ENCODE measurements at regions not wholly inside any gene's neighbourhood (a gene's known extent, or its start where the extent isn't known, plus 50 kb on each side); places are given as distances from the start of the nearest gene placed in this dataset.

DNA sequence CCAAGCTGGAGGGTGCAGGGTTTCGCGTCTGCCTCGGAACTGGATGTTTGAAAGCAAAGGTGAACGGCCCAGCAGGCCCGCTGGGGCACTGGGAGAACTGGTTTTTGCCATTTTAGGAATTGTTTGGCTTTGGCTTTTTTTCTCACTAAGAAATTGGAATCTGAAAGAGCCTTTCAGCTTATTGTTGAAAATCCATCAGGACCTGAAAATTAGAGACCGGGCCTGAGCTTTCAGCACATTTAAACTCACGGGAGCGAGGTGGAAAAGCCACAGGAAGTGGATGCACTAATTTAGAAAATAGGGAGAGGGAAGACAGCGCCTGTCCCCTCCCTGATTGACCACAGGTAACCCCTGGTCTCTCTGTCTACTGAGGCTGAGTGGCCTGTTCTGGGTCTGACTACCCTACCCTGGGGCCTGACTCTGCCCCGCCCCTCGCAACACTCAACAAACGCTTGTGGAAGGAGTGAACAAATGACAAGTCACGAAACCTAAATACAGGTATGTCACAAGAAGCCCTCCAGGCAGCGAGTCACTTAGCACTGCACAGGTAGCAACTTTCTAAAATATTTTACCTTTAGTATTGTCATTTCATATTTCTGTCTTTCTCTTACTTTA is 100.3 kb upstream of the MBOAT2 start:
- DNase-seq, result no peak

DNA sequence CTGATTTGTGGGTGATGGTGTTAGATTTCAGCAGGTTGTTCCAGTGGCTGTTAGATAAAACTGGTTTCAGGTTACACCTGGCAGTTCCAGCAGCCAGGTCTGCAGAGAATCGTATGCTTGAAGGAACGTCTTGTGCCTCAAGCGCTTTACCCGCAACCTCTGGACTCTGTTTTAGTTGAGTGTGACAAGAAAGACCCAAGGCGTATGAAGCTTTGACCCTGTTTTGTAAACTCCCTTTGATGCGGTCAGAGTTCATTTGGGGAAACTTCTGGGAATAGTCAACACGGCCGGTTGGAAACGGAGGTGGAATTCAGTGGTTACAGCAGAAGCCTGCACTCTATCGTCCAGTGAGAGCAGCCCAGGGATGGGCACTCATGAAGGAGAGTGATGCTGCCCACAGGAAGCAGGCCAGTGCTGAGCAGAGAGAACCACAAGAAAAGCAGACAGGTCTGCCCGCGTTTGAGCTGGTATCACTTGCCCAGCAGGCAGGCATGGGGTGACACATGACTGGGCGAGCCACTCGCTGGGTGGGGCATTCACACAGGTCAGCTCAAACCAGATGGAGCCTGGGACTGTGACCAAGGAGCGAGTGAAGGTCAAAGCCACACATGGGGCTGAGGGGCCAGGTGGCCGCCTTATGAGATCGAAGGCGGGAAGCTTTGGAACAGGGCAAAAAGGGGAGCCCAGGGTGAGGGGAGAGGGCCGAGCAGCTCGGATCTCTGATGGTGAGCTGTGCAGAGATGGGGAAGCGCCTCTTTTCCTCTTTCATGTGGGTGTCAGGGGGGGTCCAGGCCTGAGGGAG is 99.6 kb upstream of the MBOAT2 start:
- no peak for DNase-seq

DNA sequence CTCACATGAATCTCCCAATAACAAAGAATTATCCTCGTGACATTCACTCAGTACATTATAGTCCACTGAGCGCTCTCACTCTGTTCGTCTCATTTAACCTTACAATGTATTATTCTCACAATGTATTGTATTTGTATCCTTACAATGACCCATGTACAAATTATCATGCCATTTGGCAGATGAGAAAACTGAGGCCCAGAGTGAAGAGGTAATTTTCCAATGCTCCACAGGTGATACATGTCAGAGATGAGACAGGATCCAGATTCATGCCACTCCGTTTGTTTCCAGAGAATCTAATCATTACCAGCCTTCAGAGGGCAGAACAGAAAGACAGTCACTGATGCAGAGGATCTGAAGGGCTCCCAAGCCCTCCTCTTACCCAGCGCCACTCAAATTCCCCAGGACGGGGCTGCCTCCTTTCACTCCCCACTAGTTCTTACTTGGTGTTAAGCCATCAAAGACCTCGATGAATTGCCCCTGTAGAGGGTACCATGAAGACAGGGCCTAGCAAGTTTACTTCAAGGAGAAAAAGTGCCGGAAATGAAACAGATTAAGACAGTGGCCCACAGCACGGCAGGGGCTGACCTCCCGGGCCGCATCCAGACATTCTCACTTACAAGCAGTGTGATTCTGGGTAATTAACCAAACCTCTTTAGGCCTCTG is 98.4 kb upstream of the MBOAT2 start:
- no peak for DNase-seq

DNA sequence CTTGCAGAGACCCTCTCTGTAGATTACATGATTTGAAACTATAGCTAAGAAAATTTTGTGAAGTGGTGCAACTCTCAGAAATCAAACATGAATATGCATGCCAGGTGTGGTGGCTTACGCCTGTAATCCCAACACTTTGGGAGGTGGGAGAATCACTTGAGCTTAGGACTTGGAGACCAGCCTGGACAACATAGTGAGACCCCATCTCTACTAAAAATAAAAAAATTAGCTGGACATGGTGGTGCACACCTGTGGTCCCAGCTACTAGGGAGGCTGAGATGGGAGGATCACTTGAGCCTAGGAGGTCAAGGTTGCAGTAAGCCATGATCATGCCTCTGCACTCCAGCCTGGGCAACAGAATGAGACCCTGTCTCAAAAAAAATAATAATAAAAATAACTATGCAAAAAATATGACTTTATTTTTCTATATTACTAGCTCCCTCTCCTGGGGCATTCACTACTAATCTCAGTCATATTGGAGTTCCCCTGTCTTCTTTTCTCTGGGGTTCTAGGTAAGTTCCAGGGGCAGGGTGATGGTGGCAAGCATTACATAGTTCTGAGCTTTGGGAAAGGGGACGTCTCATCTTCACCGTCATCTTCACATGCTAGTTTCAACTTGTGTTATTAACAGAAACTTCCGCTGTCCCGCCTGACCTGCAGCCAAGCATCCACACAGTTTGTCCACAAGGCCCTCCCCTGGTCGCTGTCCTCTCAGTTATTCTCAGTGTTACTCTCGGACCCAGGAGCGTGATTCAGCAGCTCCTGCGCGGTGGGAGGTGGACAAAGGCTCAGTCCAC is 96.8 kb upstream of the MBOAT2 start:
- DNase-seq, result no peak

DNA sequence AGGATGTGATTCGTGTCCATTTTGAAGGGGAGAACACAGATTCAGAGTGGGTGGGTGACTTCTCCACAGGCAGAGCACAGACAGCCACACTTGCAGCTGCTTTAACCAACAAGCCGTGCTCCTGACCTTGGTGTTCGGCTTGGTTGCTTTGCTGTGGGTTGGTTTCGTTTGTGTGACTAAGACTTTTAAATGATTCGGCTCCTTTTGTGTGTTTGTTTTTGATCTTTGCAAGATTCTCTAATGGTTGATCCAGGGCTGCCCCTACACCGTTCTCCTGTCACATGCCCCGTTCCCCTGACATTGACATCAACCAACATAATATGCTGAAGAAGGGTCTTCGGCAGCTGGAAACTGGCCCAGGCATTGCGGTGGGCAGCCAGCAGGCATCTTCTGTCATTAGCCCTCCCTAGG is 95.9 kb upstream of the MBOAT2 start:
- DNase-seq, result no peak

DNA sequence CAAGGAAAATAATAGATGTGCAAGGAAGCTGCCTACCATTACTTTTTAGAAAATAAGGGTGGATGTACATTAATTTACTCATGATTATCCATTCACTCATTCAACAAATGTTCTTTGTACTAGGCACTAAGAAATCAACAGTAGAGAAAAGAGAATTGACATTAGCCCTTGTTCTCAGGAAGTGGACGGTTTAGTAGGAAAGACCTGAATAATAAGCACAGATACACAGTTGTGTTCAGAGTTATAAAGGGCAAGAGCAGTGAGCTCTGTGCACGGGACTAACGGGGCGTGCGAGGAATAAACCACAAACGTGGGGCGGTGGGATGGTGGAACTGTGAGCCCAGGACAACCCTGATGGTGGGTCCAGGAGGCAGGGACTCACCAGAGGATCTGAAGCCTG is 94.4 kb upstream of the MBOAT2 start:
- DNase-seq, result no peak

DNA sequence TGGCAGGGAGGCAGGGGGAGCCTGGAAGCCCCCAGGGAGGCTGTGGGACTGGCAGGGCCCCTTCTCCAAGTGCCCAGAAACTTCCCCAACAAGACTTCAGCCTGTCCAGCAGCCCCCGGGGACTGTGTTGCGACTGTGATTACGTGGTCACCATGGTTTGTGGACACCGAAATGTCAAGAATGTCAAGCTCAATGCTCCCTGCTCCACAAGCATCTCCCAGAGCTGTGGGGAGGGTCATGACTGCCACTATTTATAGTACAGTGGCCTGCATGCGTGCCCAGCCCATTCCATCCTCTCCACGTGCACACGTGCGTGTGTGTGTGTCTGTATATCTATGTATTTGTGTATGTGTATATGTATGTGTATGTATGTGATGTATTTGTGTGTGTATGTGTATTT is 93.8 kb upstream of the MBOAT2 start:
- no peak for DNase-seq

DNA sequence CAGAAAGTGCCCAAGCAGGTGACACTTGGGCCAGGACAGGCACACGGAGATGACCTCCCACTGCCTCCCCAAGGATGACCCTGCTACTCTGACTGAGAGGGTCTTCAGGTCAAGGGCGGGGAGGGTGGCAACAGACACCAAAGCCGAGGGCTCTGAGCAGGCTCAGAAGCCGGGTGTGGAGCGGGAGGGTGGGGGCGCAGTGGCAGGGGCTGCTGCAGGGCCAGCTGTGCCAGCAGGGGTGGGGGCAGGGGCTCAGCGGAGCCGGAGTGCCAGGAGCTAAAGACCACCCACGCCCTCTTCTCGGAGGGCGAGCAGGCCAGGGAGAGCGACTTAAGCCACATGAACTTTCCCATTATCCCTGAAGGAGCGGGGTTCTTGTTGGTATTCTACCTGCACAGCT is 93.3 kb upstream of the MBOAT2 start:
- DNase-seq, result no peak

DNA sequence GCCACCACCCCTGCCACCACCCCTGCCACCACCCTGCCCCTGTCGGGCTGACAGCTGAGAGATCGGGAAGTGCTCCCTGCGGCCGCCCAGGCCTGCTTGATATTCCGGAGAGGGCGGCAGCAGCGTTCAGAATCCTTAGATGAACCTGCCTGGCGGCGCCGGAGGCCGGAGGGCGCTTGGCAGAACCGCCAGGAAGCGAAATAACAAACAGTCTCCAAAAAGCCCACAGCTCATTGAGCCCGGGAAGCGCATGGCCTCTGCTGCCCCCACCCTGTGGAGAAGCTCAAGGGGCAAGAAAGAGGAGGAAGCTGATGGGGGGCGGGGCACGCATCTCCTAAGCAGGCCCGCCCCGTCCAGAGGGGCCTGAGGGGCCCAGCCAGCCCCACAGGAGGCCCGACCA is 92.2 kb upstream of the MBOAT2 start:
- no peak for DNase-seq

DNA sequence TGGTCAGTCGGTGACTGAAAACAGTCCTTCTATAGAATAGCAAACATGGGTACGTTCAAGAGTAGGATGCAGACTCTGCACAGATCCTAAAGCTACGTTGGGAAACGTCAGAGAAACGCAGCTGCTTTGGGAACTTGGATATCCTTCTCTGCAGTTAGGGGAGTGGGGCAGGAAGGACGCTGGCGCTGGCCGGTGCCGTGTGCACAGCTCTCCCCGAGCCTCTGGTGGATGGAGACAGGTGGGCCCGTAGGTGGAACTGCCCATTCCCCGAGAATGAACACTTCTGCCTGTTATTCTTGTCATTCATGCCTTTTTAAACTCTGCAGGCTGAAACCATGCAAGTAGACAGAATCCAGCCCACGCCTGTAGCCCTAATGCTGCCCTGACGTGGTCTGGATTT is 91.7 kb upstream of the MBOAT2 start:
- DNase-seq, result no peak

DNA sequence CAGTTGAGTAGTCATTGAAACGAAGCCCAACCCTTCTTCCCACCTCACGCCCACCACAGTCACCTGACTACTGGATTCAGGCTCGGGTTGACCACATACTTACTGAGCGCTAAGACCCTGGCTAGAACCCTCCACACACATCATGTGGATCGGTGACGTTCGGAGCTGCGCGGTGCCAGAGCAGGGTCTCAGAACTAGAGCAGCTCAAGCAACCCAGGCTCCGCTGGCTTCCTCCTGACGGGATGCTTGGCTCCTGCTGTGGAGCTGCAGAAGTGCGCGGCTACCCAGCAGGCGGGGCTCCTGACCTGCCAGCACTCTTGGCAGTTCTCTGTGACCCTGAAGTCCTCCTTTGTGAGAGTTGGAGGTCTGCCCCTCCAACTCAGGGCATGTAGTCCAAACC is 90.6 kb upstream of the MBOAT2 start:
- DNase-seq, result no peak

DNA sequence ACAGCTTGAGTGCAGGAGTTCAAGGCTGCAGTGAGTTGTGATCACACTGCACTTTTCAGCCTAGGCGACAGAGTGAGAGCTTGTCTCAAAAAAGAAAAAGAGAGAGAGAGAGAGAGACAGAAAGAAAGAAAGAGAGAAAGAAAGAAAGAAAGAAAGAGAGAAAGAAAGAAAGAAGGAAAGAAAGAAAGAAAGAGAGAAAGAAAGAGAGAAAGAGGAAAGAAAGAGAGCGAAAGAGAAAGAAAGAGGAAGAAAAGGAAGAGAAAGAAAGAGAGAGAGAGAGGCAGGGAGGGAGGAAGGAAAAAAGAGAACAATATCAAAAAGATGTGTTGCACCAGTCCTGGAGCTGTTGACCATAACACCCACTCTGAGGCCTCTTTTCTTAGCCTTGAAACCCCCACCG is 89.8 kb upstream of the MBOAT2 start:
- DNase-seq, result no peak

DNA sequence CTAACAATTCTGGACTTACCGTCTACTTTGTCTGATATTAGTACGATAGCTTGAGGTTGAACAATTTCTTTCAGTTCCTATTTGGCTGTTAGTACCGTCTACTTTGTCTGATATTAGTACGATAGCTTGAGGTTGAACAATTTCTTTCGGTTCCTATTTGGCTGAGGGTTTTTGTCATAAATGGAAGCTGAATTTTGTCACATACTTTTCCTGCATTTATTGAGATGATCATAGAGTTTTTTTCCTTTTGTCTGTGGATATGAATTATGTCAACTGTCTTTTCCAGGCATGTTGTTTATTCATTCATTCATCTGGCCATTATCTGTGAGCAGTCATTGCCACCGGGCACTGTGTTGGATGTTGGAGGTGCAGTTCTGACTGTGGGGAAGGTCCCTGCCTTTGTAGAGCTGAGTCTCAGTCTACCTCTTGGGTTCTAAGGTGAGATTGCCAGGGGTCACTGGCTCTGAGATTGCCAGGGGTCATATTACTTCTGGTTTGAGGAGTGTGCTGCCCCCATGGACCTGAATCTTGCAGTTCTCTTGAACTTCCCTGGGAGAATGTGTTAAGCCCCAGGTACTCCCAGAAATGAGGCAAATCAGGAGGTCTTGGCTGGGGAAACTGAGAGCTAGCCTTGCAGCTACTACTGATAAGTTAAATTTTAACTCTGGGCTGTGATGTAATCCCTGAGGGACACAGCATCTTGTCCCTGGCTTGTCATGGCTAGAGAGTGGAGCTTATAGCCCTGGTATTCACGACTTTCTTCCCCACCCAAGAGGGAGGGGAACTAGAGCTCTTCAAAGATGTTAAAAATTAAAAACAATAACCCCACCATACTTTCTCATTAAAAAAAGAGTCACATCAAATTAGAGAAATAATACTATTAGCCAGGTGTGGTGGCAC is 89.1 kb upstream of the MBOAT2 start:
- no peak for DNase-seq

DNA sequence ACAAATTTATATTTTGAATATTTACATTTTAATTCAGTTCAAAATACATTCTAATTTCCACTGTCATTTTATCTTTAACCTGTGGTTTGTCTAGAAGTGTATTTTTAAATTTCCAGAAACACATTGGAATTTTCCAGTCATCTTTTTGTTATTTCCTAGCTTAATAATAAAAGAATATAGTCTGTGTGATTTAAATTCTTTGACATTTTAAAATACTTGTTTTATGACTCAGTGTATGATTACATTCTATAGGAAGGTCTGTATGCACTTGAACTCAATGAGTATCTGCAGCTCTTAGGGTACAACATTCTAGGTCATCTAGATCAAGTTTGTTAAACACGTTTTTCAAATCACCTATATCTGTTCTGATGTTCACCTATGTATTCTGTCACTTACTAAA is 88.3 kb upstream of the MBOAT2 start:
- no peak for DNase-seq

DNA sequence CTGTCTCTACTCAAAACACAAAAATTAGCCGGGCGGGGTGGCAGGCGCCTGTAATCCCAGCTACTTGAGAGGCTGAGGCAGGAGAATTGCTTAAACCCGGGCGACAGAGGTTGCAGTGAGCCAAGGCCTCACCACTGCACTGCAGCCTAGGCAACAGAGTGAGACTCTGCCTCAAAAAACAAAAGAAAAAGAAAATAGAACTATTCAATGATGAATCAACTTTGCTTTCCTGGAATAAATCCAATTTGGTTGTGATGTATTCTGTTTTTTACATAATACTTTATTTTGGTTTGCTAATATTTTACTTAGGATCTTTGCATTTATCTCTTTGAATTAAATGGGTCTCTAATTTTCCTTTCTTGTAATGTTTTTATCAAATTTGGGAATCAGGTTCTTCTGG is 86.3 kb upstream of the MBOAT2 start:
- no peak for DNase-seq

DNA sequence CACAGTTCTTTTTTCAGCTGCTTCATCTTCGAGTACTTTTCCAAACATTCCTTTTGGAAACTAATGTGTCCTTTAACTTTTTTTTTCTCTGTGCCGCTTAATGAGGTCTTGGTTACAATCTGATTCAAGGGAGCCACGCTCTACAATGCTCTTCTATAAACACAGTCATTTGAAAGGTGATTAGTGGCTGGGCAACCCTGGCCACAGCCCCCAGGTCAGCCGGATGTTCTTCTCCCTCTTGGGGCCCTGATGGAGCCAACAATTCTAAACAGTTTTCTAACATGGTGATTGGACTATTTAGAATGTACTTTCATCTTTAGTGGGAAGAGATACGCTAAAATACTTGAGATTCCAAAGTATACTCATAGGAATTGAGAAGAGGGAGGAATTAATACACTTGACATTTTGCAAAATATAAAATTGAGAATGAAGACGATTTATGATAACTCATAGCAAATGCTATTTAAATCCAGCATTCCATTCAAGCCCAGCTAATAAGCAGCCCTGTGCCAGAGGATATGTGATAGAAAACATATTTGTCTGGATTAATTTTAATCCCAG is 83.7 kb upstream of the MBOAT2 start:
- DNase-seq, result no peak

DNA sequence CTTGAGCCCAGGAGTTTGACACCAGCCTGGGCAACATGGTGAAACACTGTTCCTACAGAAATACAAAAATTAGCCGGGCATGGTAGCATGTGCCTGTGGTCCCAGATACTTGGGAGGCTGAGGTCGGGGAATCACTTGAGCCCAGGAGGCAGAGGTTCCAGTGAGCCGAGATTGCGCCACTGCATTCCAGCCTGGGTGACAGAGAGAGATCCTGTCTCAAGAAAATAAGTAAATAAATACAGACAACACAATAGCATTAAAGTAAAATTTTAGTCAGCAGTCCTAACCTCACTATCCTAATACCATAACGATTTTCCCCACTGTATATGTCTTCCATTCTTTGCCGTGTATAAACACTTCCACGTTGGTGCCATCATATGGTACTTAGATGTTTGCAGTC is 83.0 kb upstream of the MBOAT2 start:
- no peak for DNase-seq

DNA sequence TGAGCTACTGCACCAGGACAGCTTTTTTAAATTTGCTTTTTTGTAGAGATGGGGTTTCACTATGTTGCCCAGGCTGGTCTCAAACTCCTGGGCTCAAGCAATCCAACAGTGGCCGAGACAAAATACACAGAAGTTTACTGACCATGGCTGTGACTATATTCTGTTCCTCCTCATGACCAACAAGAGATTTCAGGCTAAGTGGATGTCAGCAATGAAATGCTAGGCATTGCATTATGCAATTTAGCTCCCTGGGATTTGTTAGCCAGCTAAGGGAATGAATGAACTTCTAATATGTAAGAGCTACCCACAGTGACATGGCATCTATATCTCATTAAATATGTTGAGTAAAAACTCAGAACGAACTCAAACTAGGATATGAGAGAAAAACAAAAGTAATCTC is 81.9 kb upstream of the MBOAT2 start:
- no peak for DNase-seq

DNA sequence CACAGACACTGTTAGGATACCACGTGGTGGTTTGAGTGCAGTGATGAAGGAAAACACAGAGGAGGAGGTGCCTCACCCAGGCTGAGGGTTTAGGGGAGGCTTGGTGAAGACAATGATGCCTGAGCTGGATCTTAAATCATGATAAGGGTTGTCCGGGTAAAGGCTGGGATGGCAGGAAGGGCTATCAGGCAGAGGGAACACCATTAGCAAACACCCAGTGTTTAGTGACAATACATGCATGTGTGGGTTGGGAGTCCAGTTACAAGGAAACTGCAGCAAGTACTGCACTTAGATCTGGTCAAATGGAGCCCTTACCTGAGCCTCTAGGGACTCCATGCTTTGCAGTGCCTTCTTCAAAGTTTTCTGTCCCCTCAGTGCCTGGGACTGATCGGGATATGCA is 79.8 kb upstream of the MBOAT2 start:
- no peak for DNase-seq

DNA sequence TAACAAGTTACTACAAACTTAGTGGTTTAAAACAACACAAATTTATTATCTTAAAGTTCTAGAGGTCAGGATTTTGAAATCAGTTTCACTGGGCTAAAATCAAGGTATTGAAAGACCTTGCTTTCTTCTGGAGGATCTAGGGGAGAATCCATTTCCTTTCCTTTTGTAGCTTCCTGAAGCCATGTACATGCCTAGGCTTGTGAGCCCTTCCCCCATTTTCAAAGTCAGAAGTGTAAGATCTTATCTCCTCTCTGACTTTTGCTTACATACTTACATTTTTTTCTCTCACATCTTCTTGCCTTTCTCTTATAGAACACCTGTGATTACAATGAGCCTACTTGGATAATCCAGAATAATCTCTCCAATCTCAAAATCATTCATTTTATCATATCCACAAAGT is 78.7 kb upstream of the MBOAT2 start:
- DNase-seq, result no peak

DNA sequence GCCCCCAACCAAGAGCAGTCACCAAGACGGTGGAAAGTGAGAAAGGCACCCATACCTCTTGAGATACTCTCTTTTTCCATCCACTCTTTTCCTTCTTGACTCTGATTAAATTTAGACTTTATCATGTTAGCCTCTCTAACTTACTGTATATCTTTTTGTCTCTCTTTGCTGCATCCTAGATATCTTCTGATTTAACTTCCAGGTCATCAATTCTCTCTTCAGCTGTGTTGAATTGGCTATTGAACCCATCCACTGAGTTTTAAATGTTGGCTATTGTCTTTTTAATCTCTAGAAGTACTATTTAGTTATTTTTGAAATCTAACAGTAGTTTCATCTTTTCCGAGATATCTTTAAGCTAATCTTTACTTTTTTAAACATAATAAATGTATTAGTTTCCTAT is 78.3 kb upstream of the MBOAT2 start:
- DNase-seq, result no peak

DNA sequence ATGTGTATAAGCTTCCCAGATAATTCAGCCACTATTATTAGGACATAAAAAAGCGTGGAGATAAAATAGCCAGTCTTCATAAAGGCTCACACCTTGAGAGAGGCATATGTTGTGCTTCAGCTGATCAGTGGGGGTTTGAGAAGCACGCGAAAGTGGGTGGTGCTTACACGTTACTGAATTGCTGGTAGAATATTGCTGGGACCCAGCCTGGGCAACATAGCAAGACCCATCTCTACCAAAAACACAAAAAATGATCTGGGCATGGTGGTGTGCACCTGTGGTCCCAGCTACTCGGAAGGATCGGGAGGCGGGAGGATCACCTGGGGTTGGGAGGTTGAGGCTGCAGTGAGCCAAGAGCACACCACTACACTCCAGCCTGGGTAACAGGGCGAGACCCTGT is 74.9 kb upstream of the MBOAT2 start:
- DNase-seq, result no peak
